GM12875 (cell line): ENCODE measurements at regions not wholly inside any gene's neighbourhood (a gene's known extent, or its start where the extent isn't known, plus 50 kb on each side); places are given as distances from the start of the nearest gene placed in this dataset.
A peak's percentile ranks its signal among the peaks of the same experiment; 100 is the strongest.

ENCODE experiments used
- H3K4me3 ChIP-seq: one replicate; pipeline ENCODE4 v1.5.1; 2011; ENCODE audit warnings: low read depth, low read length, control low read depth
- CTCF ChIP-seq: IDR thresholded peaks from 2 replicates; pipeline ENCODE4 v1.5.1; 2011; ENCODE audit warnings: low read depth, mild to moderate bottlenecking, control low read depth, inconsistent platforms, low read length, moderate library complexity, borderline replicate concordance; ENCODE audit not compliant: insufficient read depth

GRCh38 chr7:26101361-26102151 lies 50.4 kb upstream of the NFE2L3 start:
- H3K4me3 ChIP-seq, result peak overlapping the region; percentile 38
- no peak for TF ChIP-seq CTCF

- H3K4me3 ChIP-seq, result peak overlapping the region; percentile 38
Measured at GRCh38 chr7:26102176-26102575, 49.8 kb upstream of the NFE2L3 start.

More at GRCh38 chr7:26102176-26102575, 49.8 kb upstream of the NFE2L3 start:
- no peak for TF ChIP-seq CTCF
